BJ (cell line): ENCODE measurements at regions not wholly inside any gene's neighbourhood (a gene's known extent, or its start where the extent isn't known, plus 50 kb on each side); places are given as distances from the start of the nearest gene placed in this dataset.
A peak's percentile ranks its signal among the peaks of the same experiment; 100 is the strongest.

ENCODE experiments used
- CTCF ChIA-PET: fragments of 350-600 bp; formaldehyde crosslinking; extraction: SDS; loops from one replicate; lab custom pipeline; 2021; ENCODE audit warnings: antibody characterized with exemption, inconsistent platforms; lab: Yijun Ruan, JAX
- POLR2A ChIA-PET: fragments of 300-600 bp; sonication (Branson Sonifier 250); formaldehyde crosslinking; extraction: SDS; loops from one replicate; lab custom pipeline; 2021; ENCODE audit warnings: antibody characterized with exemption; lab: Charles Lee
- DNase-seq: peaks from one replicate; pipeline ENCODE4 v3.0.0-alpha.2; 2011; ENCODE audit warnings: low read depth
- H3K27me3 ChIP-seq: 2 replicates; pipeline ENCODE4 v1.6.0; 2011; ENCODE audit warnings: low read length; ENCODE audit not compliant: control insufficient read depth, insufficient read depth
- H3K36me3 ChIP-seq: 2 replicates; pipeline ENCODE4 v1.5.1; 2011; ENCODE audit warnings: low read length; ENCODE audit not compliant: control insufficient read depth, insufficient read depth
- H3K4me3 ChIP-seq: 2 replicates; pipeline ENCODE4 v1.5.1; 2011; ENCODE audit warnings: low read depth, mild to moderate bottlenecking, control low read depth, low read length
- TF ChIP-seq, protein P1 (sequence below): IDR thresholded peaks from 2 replicates; pipeline ENCODE4 v1.5.1; 2011; ENCODE audit warnings: low read depth, mild to moderate bottlenecking, control low read depth, inconsistent platforms, low read length, moderate library complexity; ENCODE audit not compliant: insufficient read depth

DNA sequence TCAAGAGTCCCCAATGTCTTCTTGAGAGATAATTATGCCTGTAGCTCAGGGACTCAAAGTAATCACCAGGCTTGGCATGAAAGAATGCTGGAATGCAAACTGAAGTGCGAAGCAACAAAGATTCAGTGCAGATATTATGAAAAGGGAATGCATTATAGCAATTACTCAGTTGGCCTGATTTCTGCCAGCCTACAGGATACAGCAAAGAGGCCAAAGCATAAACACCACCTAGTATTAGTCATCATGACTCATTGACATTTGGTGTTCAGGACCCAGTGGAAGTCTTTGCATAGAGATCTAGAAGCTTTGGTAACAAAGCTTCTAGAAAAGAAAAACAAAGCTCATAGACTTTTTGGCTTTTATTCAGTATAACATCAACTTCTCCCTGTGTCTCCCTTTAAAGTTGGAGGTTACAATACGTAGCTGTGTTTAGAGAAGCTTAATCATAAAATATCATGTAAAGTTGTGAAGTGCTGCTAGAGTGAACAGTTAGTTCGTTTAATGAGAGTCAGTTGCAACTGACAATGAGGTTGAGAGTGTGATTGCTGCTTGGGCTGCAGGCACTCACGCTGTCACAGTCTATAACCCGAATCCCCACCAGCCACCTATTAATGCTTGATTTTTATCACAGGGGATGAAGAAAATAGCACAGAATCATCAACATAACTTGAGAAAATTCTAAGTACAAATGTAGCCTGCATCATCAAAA lies 932.7 kb downstream of the TFAP2A start:
- ChIA-PET CTCF (interaction anchor here (1.5 kb wide), 1 partner anchor 499 kb away, joined by 3 read pairs; no protein-coding TSS in a partner anchor), POLR2A (interaction anchor here (0.6 kb wide), 1 partner anchor 953 kb away, joined by 9 read pairs; no protein-coding TSS in a partner anchor)
- no peaks in the 10 kb centered on the region for H3K27me3 ChIP-seq

DNA sequence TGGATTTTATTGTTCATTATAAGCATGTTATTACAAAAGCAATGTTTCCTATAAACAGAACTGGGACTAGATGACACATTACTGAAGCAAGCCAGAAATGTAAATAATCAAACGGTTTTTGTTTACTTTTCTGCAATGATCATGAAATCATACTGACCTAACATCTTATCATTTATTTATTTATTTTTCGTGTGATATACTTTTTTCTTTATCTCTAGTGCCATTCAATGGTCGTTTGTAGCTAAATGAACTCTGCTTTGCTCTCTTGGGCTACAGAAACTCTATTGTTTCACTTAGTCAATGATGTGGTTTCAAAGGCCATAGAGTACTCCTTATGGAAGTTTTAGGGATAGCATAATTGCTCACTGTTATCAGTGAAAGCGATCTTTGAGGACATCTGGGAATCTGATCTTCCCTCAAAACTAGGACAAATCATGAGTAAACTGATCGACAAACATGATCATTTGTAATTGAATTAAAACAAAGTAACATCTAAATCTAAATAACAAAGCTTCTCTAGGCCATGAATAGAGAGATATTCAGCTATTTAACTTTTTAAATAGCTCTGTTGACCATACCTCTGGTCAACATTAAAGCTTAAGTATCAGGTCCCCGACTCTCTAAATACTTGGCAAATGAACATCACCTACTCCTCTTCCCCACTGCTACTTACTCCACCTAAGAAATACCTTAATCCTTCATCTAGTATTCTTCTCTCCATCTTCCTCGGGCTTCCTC lies 933.4 kb downstream of the TFAP2A start:
- CTCF ChIA-PET = interaction anchor here (1.5 kb wide), 1 partner anchor 499 kb away, joined by 3 read pairs; no protein-coding TSS in a partner anchor
- TF ChIP-seq, protein P1, sequence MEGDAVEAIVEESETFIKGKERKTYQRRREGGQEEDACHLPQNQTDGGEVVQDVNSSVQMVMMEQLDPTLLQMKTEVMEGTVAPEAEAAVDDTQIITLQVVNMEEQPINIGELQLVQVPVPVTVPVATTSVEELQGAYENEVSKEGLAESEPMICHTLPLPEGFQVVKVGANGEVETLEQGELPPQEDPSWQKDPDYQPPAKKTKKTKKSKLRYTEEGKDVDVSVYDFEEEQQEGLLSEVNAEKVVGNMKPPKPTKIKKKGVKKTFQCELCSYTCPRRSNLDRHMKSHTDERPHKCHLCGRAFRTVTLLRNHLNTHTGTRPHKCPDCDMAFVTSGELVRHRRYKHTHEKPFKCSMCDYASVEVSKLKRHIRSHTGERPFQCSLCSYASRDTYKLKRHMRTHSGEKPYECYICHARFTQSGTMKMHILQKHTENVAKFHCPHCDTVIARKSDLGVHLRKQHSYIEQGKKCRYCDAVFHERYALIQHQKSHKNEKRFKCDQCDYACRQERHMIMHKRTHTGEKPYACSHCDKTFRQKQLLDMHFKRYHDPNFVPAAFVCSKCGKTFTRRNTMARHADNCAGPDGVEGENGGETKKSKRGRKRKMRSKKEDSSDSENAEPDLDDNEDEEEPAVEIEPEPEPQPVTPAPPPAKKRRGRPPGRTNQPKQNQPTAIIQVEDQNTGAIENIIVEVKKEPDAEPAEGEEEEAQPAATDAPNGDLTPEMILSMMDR = no peak
- POLR2A ChIA-PET = no interaction called here
- no peak for DNase-seq
- Histone ChIP-seq H3K36me3 (no peaks in the 10 kb centered on the region), H3K4me3 (no peak overlapping the region), H3K27me3 (no peaks in the 10 kb centered on the region)

More for the DNA sequence above, 932.7 kb downstream of the TFAP2A start:
- TF ChIP-seq, protein P1 = no peak
- no peaks in the 10 kb centered on the region for H3K36me3 ChIP-seq
- H3K4me3 ChIP-seq = no peak overlapping the region
- DNase-seq = peak; percentile 83

DNA sequence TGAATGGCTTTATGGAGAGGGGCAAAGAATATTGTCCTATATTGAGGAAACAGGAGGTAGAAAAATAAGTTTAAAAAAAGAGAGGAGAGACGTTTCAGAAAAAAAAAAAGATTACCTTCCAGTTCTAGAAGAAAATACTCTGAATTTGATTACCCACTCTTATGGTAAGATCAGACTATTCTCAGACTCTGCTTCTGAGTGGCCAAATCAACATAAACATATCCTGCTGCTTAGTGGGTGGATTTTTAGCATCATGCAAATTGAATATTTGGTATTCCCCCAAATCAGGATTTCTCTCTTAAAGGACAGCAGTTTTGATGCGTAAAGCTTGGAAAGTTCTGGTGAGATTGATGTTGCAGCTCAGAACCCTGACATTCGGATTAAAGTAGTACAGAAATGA lies 946.6 kb downstream of the TFAP2A start:
- TF ChIP-seq, protein P1 = no peak
- ChIA-PET POLR2A (interaction anchor here (0.6 kb wide), 1 partner anchor 13 kb away, joined by 9 read pairs; no protein-coding TSS in a partner anchor), CTCF (no interaction called here)
- no peaks in the 10 kb centered on the region for H3K27me3 ChIP-seq
- no peaks in the 10 kb centered on the region for H3K36me3 ChIP-seq
- H3K4me3 ChIP-seq = no peak overlapping the region
- DNase-seq = no peak

DNA sequence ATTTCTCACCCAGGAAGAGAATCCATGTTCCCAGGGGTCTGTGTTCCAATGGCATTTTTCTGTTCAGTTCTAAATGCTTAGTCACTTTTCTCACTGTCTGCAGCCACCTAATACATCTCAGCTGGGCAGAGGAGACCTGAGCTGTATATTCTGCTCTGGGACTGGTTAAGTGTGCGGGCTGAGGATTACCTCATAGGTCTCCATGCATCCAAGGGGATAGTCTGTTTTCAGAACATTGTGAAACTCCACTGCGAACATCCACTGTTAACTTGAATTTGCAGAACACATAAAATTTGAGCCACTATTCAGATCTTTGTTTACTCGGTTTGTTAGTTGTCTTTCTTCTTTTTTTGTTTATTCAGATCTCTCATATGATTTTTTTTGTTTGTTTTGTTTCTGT lies 947.1 kb downstream of the TFAP2A start:
- DNase-seq = peak; percentile 51
- ChIA-PET CTCF (interaction anchor here (0.9 to 1.0 kb wide), 2 partner anchors 41 to 55 kb away, joined by 3 read pairs; no protein-coding TSS in a partner anchor), POLR2A (no interaction called here)
- no peaks in the 10 kb centered on the region for H3K27me3 ChIP-seq
- no peak overlapping the region for H3K4me3 ChIP-seq
- H3K36me3 ChIP-seq = no peaks in the 10 kb centered on the region
- TF ChIP-seq, protein P1 = no peak

DNA sequence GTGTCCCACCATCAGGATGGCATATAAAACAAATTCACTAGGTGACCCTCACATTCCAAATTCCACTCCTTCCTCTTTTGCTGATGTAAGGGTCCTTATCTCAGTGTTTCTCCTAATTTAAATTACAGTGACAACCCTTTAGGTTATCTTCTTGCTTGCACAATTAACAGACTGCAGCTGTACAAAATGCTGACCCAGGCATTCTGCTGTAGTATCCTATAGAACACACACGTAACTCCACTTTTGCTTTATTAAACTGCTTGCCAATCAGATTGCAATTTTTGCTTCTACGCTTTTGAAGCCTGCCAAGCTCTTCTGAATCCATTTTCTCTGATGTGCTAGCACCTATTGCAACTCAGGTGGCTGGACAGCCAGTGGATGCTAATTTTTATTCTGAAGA lies 950.3 kb downstream of the TFAP2A start:
- H3K4me3 ChIP-seq = no peak overlapping the region
- no peaks in the 10 kb centered on the region for H3K36me3 ChIP-seq
- DNase-seq = no peak
- TF ChIP-seq, protein P1 = no peak
- H3K27me3 ChIP-seq = no peaks in the 10 kb centered on the region
- ChIA-PET CTCF (no interaction called here), POLR2A (no interaction called here)
